H1 (cell line): ENCODE measurements at regions not wholly inside any gene's neighbourhood (a gene's known extent, or its start where the extent isn't known, plus 50 kb on each side); places are given as distances from the start of the nearest gene placed in this dataset.

ENCODE experiments used
- CTCF ChIA-PET: fragments of 300-600 bp; sonication (Branson Sonifier 250); formaldehyde crosslinking; loops from one replicate; lab custom pipeline; 2021; ENCODE audit not compliant: partially characterized antibody; lab: Charles Lee
- POLR2A ChIA-PET: fragments of 300-600 bp; sonication (Branson Sonifier 250); formaldehyde crosslinking; loops from one replicate; lab custom pipeline; 2021; ENCODE audit warnings: inconsistent platforms; ENCODE audit not compliant: partially characterized antibody; lab: Charles Lee
- DNase-seq, 2 experiments: peaks; one replicate each; pipeline versions ENCODE4 v3.0.0 to v3.0.0-alpha.2; 2010 to 2022; ENCODE audit warnings: low spot score in 2 of 2, low read depth in 1 of 2, mixed read lengths in 1 of 2
- FAIRE-seq: peaks from 2 replicates; lab custom pipeline; 2011; peaks lifted over from hg19 to GRCh38; lab: Jason Lieb, UNC
- H2AFZ ChIP-seq: 2 replicates; pipeline ENCODE4 v1.8.1; 2012; ENCODE audit warnings: low read length, inconsistent platforms
- H2AK5ac ChIP-seq: 2 replicates; pipeline ENCODE4 v1.6.1; 2013; ENCODE audit warnings: low read depth, low read length
- H2BK120ac ChIP-seq: replicated peaks from 2 replicates; pipeline ENCODE3; 2013; ENCODE audit warnings: low read depth, low read length, inconsistent platforms
- H2BK12ac ChIP-seq: 2 replicates; pipeline ENCODE4 v1.6.1; 2013; ENCODE audit warnings: low read depth, low read length
- H2BK15ac ChIP-seq: 2 replicates; pipeline ENCODE4 v1.6.1; 2013; ENCODE audit warnings: low read length
- H2BK20ac ChIP-seq: 2 replicates; pipeline ENCODE4 v1.6.1; 2013; ENCODE audit warnings: low read length
- H2BK5ac ChIP-seq: 2 replicates; pipeline ENCODE4 v1.6.1; 2013; ENCODE audit warnings: low read depth, low read length
- H3K14ac ChIP-seq: 2 replicates; pipeline ENCODE4 v1.6.1; 2013; ENCODE audit warnings: inconsistent platforms; ENCODE audit not compliant: insufficient read length
- H3K18ac ChIP-seq: 2 replicates; pipeline ENCODE4 v1.6.1; 2013; ENCODE audit warnings: low read length; ENCODE audit errors: extremely low read depth
- H3K23ac ChIP-seq: 2 replicates; pipeline ENCODE4 v1.6.1; 2013; ENCODE audit warnings: inconsistent platforms; ENCODE audit not compliant: insufficient read length
- H3K23me2 ChIP-seq: 2 replicates; pipeline ENCODE4 v1.6.1; 2013; ENCODE audit warnings: low read depth, low read length
- H3K27ac ChIP-seq: 2 replicates; pipeline ENCODE4 v1.6.1; 2011; ENCODE audit warnings: low read depth, low read length, inconsistent platforms
- H3K27me3 ChIP-seq, 4 experiments: replicated peaks in 1 of 4; 1 replicate in 1 of 4; 2 replicates in 3 of 4; pipeline versions ENCODE4 v1.6.1 to v1.8.1; 2011 to 2013; ENCODE audit warnings: low read length in 3 of 4, mild to moderate bottlenecking in 3 of 4, inconsistent platforms in 2 of 4, mixed read lengths in 2 of 4, moderate library complexity in 1 of 4; ENCODE audit not compliant: control insufficient read depth in 3 of 4, insufficient read depth in 3 of 4; ENCODE audit errors: extremely low read depth in 1 of 4
- H3K36me3 ChIP-seq, 4 experiments: 2 replicates each; pipeline versions ENCODE4 v1.6.1 to v1.8.1; 2011 to 2013; ENCODE audit warnings: mild to moderate bottlenecking in 4 of 4, low read length in 3 of 4, moderate library complexity in 2 of 4, control low read depth in 1 of 4, inconsistent platforms in 1 of 4; ENCODE audit not compliant: insufficient read depth in 4 of 4, control insufficient read depth in 2 of 4
- H3K4ac ChIP-seq: replicated peaks from 2 replicates; pipeline ENCODE3; 2013; ENCODE audit warnings: low read length, low read depth, mixed read lengths, inconsistent platforms; ENCODE audit not compliant: insufficient read length
- H3K4me1 ChIP-seq, 4 experiments: replicated peaks in 1 of 4; 1 replicate in 1 of 4; 2 replicates in 3 of 4; pipeline versions ENCODE4 v1.6.1 to v1.8.1; 2011 to 2013; ENCODE audit warnings: low read length in 3 of 4, inconsistent platforms in 2 of 4, mixed read lengths in 1 of 4; ENCODE audit not compliant: insufficient read depth in 4 of 4, control insufficient read depth in 3 of 4
- H3K4me2 ChIP-seq, 2 experiments: 2 replicates each; pipeline versions ENCODE4 v1.6.1 to v1.8.1; 2011 to 2013; ENCODE audit warnings: low read depth in 2 of 2, low read length in 2 of 2, control low read depth in 1 of 2, inconsistent platforms in 1 of 2, mild to moderate bottlenecking in 1 of 2; ENCODE audit not compliant: insufficient read depth in 1 of 2
- H3K4me3 ChIP-seq, 4 experiments: fragments of 200-600, 300-600 bp in 1 of 4; sonication (generic), shearing (Covaris generic), sonication (Bioruptor Twin) in 1 of 4; 2 replicates each; pipeline versions ENCODE4 v1.5.1 to v1.8.1; 2011 to 2016; ENCODE audit warnings: low read length in 4 of 4, low read depth in 3 of 4, control low read depth in 2 of 4, inconsistent platforms in 2 of 4, mild to moderate bottlenecking in 2 of 4, mixed read lengths in 1 of 4, moderate library complexity in 1 of 4; ENCODE audit not compliant: insufficient read depth in 2 of 4; ENCODE audit errors: extremely low read depth in 1 of 4
- H3K56ac ChIP-seq: replicated peaks from 2 replicates; pipeline ENCODE3; 2013; ENCODE audit warnings: low read depth, mild to moderate bottlenecking, mixed read lengths, low read length, inconsistent platforms; ENCODE audit not compliant: insufficient read length
- H3K79me1 ChIP-seq: 2 replicates; pipeline ENCODE4 v1.6.1; 2013; ENCODE audit warnings: low read depth, low read length, control low read depth
- H3K79me2 ChIP-seq, 2 experiments: 2 replicates each; pipeline versions ENCODE4 v1.6.1 to v1.8.1; 2012 to 2013; ENCODE audit warnings: low read length in 2 of 2, mild to moderate bottlenecking in 2 of 2, inconsistent platforms in 1 of 2; ENCODE audit not compliant: insufficient read depth in 2 of 2, control insufficient read depth in 1 of 2
- H3K9ac ChIP-seq, 4 experiments: replicated peaks in 1 of 4; 1 replicate in 1 of 4; 2 replicates in 3 of 4; pipeline versions ENCODE4 v1.6.1 to v1.8.1; 2011 to 2013; ENCODE audit warnings: low read depth in 3 of 4, low read length in 3 of 4, control low read depth in 2 of 4, mild to moderate bottlenecking in 2 of 4, moderate library complexity in 2 of 4, inconsistent platforms in 1 of 4; ENCODE audit errors: extremely low read depth in 1 of 4
- H3K9me3 ChIP-seq, 2 experiments: 2 replicates each; pipeline versions ENCODE4 v1.6.1 to v1.8.1; 2012 to 2013; ENCODE audit warnings: mild to moderate bottlenecking in 2 of 2, moderate library complexity in 2 of 2, control low read depth in 1 of 2, inconsistent platforms in 1 of 2, low read depth in 1 of 2, low read length in 1 of 2, mixed read lengths in 1 of 2; ENCODE audit not compliant: insufficient read depth in 2 of 2
- H4K20me1 ChIP-seq, 2 experiments: replicated peaks in 1 of 2; 2 replicates each; pipeline versions ENCODE3 to v1.8.1; 2011 to 2013; ENCODE audit warnings: inconsistent platforms in 2 of 2, low read length in 2 of 2, mild to moderate bottlenecking in 1 of 2; ENCODE audit not compliant: insufficient read depth in 2 of 2, control insufficient read depth in 1 of 2
- H4K5ac ChIP-seq: 2 replicates; pipeline ENCODE4 v1.6.1; 2013; ENCODE audit warnings: low read length, low read depth, mixed read lengths, inconsistent platforms; ENCODE audit not compliant: insufficient read length
- H4K8ac ChIP-seq: 2 replicates; pipeline ENCODE4 v1.8.0; 2013; ENCODE audit warnings: mild to moderate bottlenecking, moderate library complexity, low read length, inconsistent platforms; ENCODE audit not compliant: insufficient read depth; ENCODE audit errors: extremely low read depth
- H4K91ac ChIP-seq: replicated peaks from 2 replicates; pipeline ENCODE3; 2013; ENCODE audit warnings: low read length, mixed read lengths, inconsistent platforms; ENCODE audit not compliant: insufficient read length
- HDAC6 ChIP-seq: IDR thresholded peaks from one replicate; pipeline ENCODE4 v1.7.1; 2012; ENCODE audit warnings: low read depth, mild to moderate bottlenecking, inconsistent platforms, low read length, moderate library complexity
- KDM1A ChIP-seq: fragments of 200-600, 300-600 bp; sonication (generic); IDR thresholded peaks from 2 replicates; pipeline ENCODE4 v1.7.1; 2016; ENCODE audit warnings: mild to moderate bottlenecking, low read length, borderline replicate concordance
- POLR2A ChIP-seq, 2 experiments: IDR thresholded peaks; 1 replicate in 1 of 2; 2 replicates in 1 of 2; pipeline ENCODE4 v1.6.1; 2011; ENCODE audit warnings: low read depth in 2 of 2, low read length in 2 of 2, mild to moderate bottlenecking in 2 of 2; ENCODE audit errors: control extremely low read depth in 1 of 2
- RAD21 ChIP-seq, 2 experiments: IDR thresholded peaks in 1 of 2; conservative IDR thresholded peaks in 1 of 2; 2 replicates each; pipeline ENCODE4 v1.6.1; 2011; ENCODE audit warnings: low read depth in 2 of 2, low read length in 2 of 2, improper control_type of control experiment in 1 of 2, inconsistent platforms in 1 of 2, mild to moderate bottlenecking in 1 of 2, moderate library complexity in 1 of 2
- RFX5 ChIP-seq: IDR thresholded peaks from 2 replicates; pipeline ENCODE4 v1.6.1; 2011; ENCODE audit warnings: low read depth, low read length, improper control_type of control experiment, borderline replicate concordance
- SIN3A ChIP-seq, 2 experiments: IDR thresholded peaks in 1 of 2; conservative IDR thresholded peaks in 1 of 2; 2 replicates each; pipeline ENCODE4 v1.6.1; 2011 to 2012; ENCODE audit warnings: low read length in 2 of 2, improper control_type of control experiment in 1 of 2, low read depth in 1 of 2, mild to moderate bottlenecking in 1 of 2
- SUZ12 ChIP-seq: fragments of 200-600 bp; sonication (generic); IDR thresholded peaks from 2 replicates; pipeline ENCODE4 v1.6.1; 2012; ENCODE audit warnings: mild to moderate bottlenecking, inconsistent platforms, low read length, moderate library complexity, mixed read lengths
- TBP ChIP-seq: IDR thresholded peaks from 2 replicates; pipeline ENCODE4 v1.6.1; 2011; ENCODE audit warnings: low read depth, low read length, improper control_type of control experiment
- YY1 ChIP-seq: IDR thresholded peaks from 2 replicates; pipeline ENCODE4 v1.6.1; 2011; ENCODE audit warnings: low read depth, mild to moderate bottlenecking, low read length
- WGBS, 2 experiments: shearing (Covaris generic) in 1 of 2; methylation state at CpG; one replicate each; pipeline versions ENCODE4 v1.1.6 to v1.1.7; 2013 to 2015; ENCODE audit warnings: low lambda C conversion rate in 2 of 2, mixed read lengths in 2 of 2, inconsistent platforms in 1 of 2, low coverage in 1 of 2, missing lambda C conversion rate in 1 of 2; ENCODE audit not compliant: insufficient replicate concordance in 2 of 2, insufficient coverage in 1 of 2, insufficient read length in 1 of 2; ENCODE audit errors: extremely low coverage in 1 of 2, missing lambda C conversion rate in 1 of 2; 5-methylcytosine and 5-hydroxymethylcytosine counted together
- TF ChIP-seq, protein P1 (sequence below), 3 experiments: IDR thresholded peaks; 1 replicate in 2 of 3; 2 replicates in 1 of 3; pipeline versions ENCODE4 v1.5.1 to v1.6.1; 2011; ENCODE audit warnings: low read length in 3 of 3, mild to moderate bottlenecking in 3 of 3, inconsistent platforms in 2 of 3, low read depth in 1 of 3, moderate library complexity in 1 of 3; ENCODE audit not compliant: insufficient read depth in 1 of 3; ENCODE audit errors: control extremely low read depth in 1 of 3

- no peak overlapping the region for H3K18ac ChIP-seq
- H3K4me2 ChIP-seq, result no peak overlapping the region
- H3K23ac ChIP-seq, result no peak overlapping the region
- no peaks in the 10 kb centered on the region for H4K20me1 ChIP-seq
- H3K79me1 ChIP-seq, result no peaks in the 10 kb centered on the region
- no peak overlapping the region for H4K91ac ChIP-seq
- no peak overlapping the region for H4K5ac ChIP-seq
- 89% methylated on average over 5 of the region's 5 CpGs; no CpG with 5 or more reads in 1 of the 2 experiments for WGBS, 2 experiments
- H3K4ac ChIP-seq, result no peak overlapping the region
- H2AFZ ChIP-seq, result no peak overlapping the region
- H3K4me3 ChIP-seq, result no peak overlapping the region
- no peak overlapping the region for H3K27ac ChIP-seq
- H3K4me1 ChIP-seq, result no peaks in the 10 kb centered on the region
- FAIRE-seq (no peak), DNase-seq (no peak)
- no peak overlapping the region for H4K8ac ChIP-seq
- H3K27me3 ChIP-seq, result no peaks in the 10 kb centered on the region
- H3K36me3 ChIP-seq, result no peaks in the 10 kb centered on the region
- no peak overlapping the region for H2BK15ac ChIP-seq
- no peak overlapping the region for H2BK20ac ChIP-seq
- no peak overlapping the region for H2BK5ac ChIP-seq
- POLR2A ChIA-PET, result no interaction called here
- H3K9me3 ChIP-seq, result no peaks in the 10 kb centered on the region
- H2AK5ac ChIP-seq, result no peak overlapping the region
- H2BK12ac ChIP-seq, result no peak overlapping the region
- no peak overlapping the region for H3K9ac ChIP-seq
- no peaks in the 10 kb centered on the region for H3K23me2 ChIP-seq
- no peaks in the 10 kb centered on the region for H3K79me2 ChIP-seq
- H3K14ac ChIP-seq, result no peak overlapping the region
- no peak overlapping the region for H3K56ac ChIP-seq
- no peak overlapping the region for H2BK120ac ChIP-seq
- CTCF ChIA-PET, result no interaction called here
- TF ChIP-seq RFX5, result no peak
- no peak for TF ChIP-seq POLR2A (IDR thresholded peaks at IDR 0.05; ENCODE audit: control extremely low read depth in 1 of 2, low read depth in 2 of 2, low read length in 2 of 2)
- no peak for TF ChIP-seq HDAC6
- TF ChIP-seq, protein P1, sequence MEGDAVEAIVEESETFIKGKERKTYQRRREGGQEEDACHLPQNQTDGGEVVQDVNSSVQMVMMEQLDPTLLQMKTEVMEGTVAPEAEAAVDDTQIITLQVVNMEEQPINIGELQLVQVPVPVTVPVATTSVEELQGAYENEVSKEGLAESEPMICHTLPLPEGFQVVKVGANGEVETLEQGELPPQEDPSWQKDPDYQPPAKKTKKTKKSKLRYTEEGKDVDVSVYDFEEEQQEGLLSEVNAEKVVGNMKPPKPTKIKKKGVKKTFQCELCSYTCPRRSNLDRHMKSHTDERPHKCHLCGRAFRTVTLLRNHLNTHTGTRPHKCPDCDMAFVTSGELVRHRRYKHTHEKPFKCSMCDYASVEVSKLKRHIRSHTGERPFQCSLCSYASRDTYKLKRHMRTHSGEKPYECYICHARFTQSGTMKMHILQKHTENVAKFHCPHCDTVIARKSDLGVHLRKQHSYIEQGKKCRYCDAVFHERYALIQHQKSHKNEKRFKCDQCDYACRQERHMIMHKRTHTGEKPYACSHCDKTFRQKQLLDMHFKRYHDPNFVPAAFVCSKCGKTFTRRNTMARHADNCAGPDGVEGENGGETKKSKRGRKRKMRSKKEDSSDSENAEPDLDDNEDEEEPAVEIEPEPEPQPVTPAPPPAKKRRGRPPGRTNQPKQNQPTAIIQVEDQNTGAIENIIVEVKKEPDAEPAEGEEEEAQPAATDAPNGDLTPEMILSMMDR (IDR thresholded peaks at IDR 0.05; ENCODE audit: control extremely low read depth in 1 of 3, insufficient read depth in 1 of 3, low read depth in 1 of 3, low read length in 3 of 3), result no peak
- TF ChIP-seq SIN3A (conservative IDR thresholded peaks at IDR 0.05 in 1 of 2, IDR thresholded peaks at IDR 0.05 in 1 of 2; ENCODE audit: low read depth in 1 of 2, low read length in 2 of 2), result no peak
- TF ChIP-seq YY1, result no peak
- no peak for TF ChIP-seq RAD21 (IDR thresholded peaks at IDR 0.05 in 1 of 2, conservative IDR thresholded peaks at IDR 0.05 in 1 of 2; ENCODE audit: low read depth in 2 of 2, low read length in 2 of 2)
- TF ChIP-seq KDM1A, result no peak
- no peak for TF ChIP-seq TBP
- no peak for TF ChIP-seq SUZ12
These were observed 369.2 kb upstream of the PDE3A start for GRCh38 chr12:19998961-19999804.
